ENCODE measurements at regions not wholly inside any gene's neighbourhood (a gene's known extent, or its start where the extent isn't known, plus 50 kb on each side); places are given as distances from the start of the nearest gene placed in this dataset.

DNA sequence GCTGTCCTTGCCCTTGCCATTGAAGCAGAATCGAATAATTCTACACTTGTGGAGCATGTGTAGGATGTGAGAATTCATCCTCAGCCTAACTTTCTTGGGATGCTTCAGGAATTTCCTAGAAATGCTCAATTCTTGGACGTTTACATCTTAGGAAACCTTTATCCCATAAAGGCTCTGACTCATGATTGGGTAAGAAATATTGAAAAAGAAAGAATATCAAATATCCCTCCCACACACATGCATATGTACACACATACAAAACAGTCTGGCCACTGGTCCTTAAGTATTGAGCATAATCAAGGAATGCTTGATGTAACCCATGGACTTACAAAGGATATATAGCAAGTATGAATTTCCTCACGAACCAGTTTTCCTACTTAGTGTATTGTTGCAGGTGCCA, 83.9 kb upstream of the IPO9 start (continued):
- TF ChIP-seq RAD21 (IDR thresholded peaks at IDR 0.05; ENCODE audit: low read length): no peak
- TF ChIP-seq FOXM1 (IDR thresholded peaks at IDR 0.05; ENCODE audit: low read depth): no peak
- no peak for TF ChIP-seq RXRA (IDR thresholded peaks at IDR 0.05; ENCODE audit: borderline replicate concordance, low read depth)
- TF ChIP-seq, protein P1, sequence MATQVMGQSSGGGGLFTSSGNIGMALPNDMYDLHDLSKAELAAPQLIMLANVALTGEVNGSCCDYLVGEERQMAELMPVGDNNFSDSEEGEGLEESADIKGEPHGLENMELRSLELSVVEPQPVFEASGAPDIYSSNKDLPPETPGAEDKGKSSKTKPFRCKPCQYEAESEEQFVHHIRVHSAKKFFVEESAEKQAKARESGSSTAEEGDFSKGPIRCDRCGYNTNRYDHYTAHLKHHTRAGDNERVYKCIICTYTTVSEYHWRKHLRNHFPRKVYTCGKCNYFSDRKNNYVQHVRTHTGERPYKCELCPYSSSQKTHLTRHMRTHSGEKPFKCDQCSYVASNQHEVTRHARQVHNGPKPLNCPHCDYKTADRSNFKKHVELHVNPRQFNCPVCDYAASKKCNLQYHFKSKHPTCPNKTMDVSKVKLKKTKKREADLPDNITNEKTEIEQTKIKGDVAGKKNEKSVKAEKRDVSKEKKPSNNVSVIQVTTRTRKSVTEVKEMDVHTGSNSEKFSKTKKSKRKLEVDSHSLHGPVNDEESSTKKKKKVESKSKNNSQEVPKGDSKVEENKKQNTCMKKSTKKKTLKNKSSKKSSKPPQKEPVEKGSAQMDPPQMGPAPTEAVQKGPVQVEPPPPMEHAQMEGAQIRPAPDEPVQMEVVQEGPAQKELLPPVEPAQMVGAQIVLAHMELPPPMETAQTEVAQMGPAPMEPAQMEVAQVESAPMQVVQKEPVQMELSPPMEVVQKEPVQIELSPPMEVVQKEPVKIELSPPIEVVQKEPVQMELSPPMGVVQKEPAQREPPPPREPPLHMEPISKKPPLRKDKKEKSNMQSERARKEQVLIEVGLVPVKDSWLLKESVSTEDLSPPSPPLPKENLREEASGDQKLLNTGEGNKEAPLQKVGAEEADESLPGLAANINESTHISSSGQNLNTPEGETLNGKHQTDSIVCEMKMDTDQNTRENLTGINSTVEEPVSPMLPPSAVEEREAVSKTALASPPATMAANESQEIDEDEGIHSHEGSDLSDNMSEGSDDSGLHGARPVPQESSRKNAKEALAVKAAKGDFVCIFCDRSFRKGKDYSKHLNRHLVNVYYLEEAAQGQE (IDR thresholded peaks at IDR 0.05; ENCODE audit: low read depth, low read length): no peak
- TF ChIP-seq, protein P2, sequence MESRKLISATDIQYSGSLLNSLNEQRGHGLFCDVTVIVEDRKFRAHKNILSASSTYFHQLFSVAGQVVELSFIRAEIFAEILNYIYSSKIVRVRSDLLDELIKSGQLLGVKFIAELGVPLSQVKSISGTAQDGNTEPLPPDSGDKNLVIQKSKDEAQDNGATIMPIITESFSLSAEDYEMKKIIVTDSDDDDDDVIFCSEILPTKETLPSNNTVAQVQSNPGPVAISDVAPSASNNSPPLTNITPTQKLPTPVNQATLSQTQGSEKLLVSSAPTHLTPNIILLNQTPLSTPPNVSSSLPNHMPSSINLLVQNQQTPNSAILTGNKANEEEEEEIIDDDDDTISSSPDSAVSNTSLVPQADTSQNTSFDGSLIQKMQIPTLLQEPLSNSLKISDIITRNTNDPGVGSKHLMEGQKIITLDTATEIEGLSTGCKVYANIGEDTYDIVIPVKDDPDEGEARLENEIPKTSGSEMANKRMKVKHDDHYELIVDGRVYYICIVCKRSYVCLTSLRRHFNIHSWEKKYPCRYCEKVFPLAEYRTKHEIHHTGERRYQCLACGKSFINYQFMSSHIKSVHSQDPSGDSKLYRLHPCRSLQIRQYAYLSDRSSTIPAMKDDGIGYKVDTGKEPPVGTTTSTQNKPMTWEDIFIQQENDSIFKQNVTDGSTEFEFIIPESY (IDR thresholded peaks at IDR 0.05; ENCODE audit: borderline replicate concordance, low read depth): no peak
- no peak for TF ChIP-seq RCOR1 (IDR thresholded peaks at IDR 0.05; ENCODE audit: low read length)
- no peak for TF ChIP-seq ELF1 (IDR thresholded peaks at IDR 0.05)
- TF ChIP-seq, protein P3, sequence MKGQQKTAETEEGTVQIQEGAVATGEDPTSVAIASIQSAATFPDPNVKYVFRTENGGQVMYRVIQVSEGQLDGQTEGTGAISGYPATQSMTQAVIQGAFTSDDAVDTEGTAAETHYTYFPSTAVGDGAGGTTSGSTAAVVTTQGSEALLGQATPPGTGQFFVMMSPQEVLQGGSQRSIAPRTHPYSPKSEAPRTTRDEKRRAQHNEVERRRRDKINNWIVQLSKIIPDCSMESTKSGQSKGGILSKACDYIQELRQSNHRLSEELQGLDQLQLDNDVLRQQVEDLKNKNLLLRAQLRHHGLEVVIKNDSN (IDR thresholded peaks at IDR 0.05; ENCODE audit: borderline replicate concordance, low read depth): no peak
- no peak for TF ChIP-seq SMC3 (IDR thresholded peaks at IDR 0.05; ENCODE audit: low read depth, low read length)
- no peak for TF ChIP-seq CHD2 (IDR thresholded peaks at IDR 0.05; ENCODE audit: low read length, partially characterized antibody)
- no peak for TF ChIP-seq TAF1 (IDR thresholded peaks at IDR 0.05; ENCODE audit: borderline replicate concordance, low read depth, low read length)

DNA sequence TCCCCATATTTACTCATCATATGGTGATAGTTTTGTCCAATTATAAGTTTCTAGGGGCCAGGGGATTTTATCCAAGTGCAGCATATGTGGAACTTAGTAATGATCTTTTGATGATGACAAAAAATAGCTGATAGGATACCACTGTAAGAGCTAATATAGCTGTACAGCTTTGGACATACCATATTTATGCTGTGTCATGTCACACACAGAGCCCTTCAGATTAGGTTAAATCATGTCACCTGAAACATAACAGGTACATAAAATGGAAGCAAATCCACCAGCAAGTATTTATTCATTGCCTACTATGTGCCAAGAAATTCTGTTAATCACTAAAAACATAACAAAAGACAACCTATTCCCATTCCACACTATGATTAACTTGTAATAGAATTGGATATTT, 82.8 kb upstream of the IPO9 start:
- Histone ChIP-seq H2AFZ (ENCODE audit: low read depth) (no peak overlapping the region), H3K36me3 (replicated peaks in 1 of 2; ENCODE audit: control insufficient read depth in 1 of 2, insufficient read depth in 2 of 2, low read length in 1 of 2) (peaks cover 2 to 29% of the 10 kb centered on the region in 2 experiments), H3K9me3 (no peaks in the 10 kb centered on the region), H3K79me2 (ENCODE audit: insufficient read depth) (peaks cover 96% of the 10 kb centered on the region), H3K9me2 (no peaks in the 10 kb centered on the region), H4K20me1 (ENCODE audit: insufficient read depth) (no peaks in the 10 kb centered on the region; the same call in 1 of the 2 replicates), H3K4me2 (no peak overlapping the region), H3K9ac (no peak overlapping the region), H3K4me1 (ENCODE audit: control insufficient read depth in 1 of 2, insufficient read depth in 2 of 2, low read depth in 1 of 2, low read length in 1 of 2) (peaks cover 20 to 64% of the 10 kb centered on the region in 2 experiments), H3K27ac (ENCODE audit: low read depth in 2 of 2, low read length in 1 of 2) (peak overlapping the region in 1 of 2 experiments; percentile 98; a peak in 2 of 4 replicates), H3F3A (replicated peaks; ENCODE audit: insufficient read depth) (peaks cover 73% of the 10 kb centered on the region), H3K4me3 (ENCODE audit: low read depth in 2 of 2, low read length in 1 of 2) (no peak overlapping the region), H3K27me3 (ENCODE audit: insufficient read depth) (no peaks in the 10 kb centered on the region)
- POLR2A ChIA-PET: no interaction called here
- CTCF ChIA-PET: interaction anchor here (1.0 to 5.2 kb wide), 4 partner anchors 26 to 107 kb away, joined by 3 to 26 read pairs (median 12); no protein-coding TSS in a partner anchor
- no peak for DNase-seq
- TF ChIP-seq, protein P4, sequence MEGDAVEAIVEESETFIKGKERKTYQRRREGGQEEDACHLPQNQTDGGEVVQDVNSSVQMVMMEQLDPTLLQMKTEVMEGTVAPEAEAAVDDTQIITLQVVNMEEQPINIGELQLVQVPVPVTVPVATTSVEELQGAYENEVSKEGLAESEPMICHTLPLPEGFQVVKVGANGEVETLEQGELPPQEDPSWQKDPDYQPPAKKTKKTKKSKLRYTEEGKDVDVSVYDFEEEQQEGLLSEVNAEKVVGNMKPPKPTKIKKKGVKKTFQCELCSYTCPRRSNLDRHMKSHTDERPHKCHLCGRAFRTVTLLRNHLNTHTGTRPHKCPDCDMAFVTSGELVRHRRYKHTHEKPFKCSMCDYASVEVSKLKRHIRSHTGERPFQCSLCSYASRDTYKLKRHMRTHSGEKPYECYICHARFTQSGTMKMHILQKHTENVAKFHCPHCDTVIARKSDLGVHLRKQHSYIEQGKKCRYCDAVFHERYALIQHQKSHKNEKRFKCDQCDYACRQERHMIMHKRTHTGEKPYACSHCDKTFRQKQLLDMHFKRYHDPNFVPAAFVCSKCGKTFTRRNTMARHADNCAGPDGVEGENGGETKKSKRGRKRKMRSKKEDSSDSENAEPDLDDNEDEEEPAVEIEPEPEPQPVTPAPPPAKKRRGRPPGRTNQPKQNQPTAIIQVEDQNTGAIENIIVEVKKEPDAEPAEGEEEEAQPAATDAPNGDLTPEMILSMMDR (IDR thresholded peaks at IDR 0.05): no peak
- TF ChIP-seq, protein P1 (IDR thresholded peaks at IDR 0.05; ENCODE audit: low read depth, low read length): no peak
- TF ChIP-seq MEF2A (IDR thresholded peaks at IDR 0.05; ENCODE audit: borderline replicate concordance, low read depth) (no peak), TEAD4 (IDR thresholded peaks at IDR 0.05; ENCODE audit: borderline replicate concordance, insufficient read depth) (no peak), RFX5 (IDR thresholded peaks at IDR 0.05; ENCODE audit: low read length) (no peak), MXI1 (IDR thresholded peaks at IDR 0.05; ENCODE audit: low read depth, low read length) (no peak), YY1 (IDR thresholded peaks at IDR 0.05; ENCODE audit: low read depth) (no peak), FOXJ3 (CRISPR knock-in tag; IDR thresholded peaks at IDR 0.05) (no peak), JUND (IDR thresholded peaks at IDR 0.05) (no peak), FOXM1 (IDR thresholded peaks at IDR 0.05; ENCODE audit: low read depth) (no peak)
